SK-N-SH (cell line): ENCODE measurements at regions not wholly inside any gene's neighbourhood (a gene's known extent, or its start where the extent isn't known, plus 50 kb on each side); places are given as distances from the start of the nearest gene placed in this dataset.

ENCODE experiments used
- RAD21 ChIP-seq: IDR thresholded peaks from 2 replicates; pipeline ENCODE4 v1.6.1; 2012; ENCODE audit warnings: mild to moderate bottlenecking, low read length
- RFX5 ChIP-seq: IDR thresholded peaks from 2 replicates; pipeline ENCODE4 v1.6.1; 2012; ENCODE audit warnings: mild to moderate bottlenecking, improper control_type of control experiment, low read length
- SIN3A ChIP-seq: IDR thresholded peaks from 2 replicates; pipeline ENCODE4 v1.6.1; 2012; ENCODE audit warnings: low read depth, mild to moderate bottlenecking, low read length, moderate library complexity, borderline replicate concordance
- TF ChIP-seq, protein P1 (sequence below): fragments of 200-600 bp; sonication (generic); IDR thresholded peaks from 2 replicates; pipeline ENCODE4 v1.6.1; 2017; ENCODE audit warnings: antibody characterized with exemption, mild to moderate bottlenecking, moderate library complexity

GRCh38 chr3:178022599-178022998, 513.6 kb upstream of the KCNMB2 start:
- TF ChIP-seq, protein P1, sequence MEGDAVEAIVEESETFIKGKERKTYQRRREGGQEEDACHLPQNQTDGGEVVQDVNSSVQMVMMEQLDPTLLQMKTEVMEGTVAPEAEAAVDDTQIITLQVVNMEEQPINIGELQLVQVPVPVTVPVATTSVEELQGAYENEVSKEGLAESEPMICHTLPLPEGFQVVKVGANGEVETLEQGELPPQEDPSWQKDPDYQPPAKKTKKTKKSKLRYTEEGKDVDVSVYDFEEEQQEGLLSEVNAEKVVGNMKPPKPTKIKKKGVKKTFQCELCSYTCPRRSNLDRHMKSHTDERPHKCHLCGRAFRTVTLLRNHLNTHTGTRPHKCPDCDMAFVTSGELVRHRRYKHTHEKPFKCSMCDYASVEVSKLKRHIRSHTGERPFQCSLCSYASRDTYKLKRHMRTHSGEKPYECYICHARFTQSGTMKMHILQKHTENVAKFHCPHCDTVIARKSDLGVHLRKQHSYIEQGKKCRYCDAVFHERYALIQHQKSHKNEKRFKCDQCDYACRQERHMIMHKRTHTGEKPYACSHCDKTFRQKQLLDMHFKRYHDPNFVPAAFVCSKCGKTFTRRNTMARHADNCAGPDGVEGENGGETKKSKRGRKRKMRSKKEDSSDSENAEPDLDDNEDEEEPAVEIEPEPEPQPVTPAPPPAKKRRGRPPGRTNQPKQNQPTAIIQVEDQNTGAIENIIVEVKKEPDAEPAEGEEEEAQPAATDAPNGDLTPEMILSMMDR = no peak
- TF ChIP-seq SIN3A (no peak), RAD21 (no peak), RFX5 (no peak)
